Upper lobe of left lung (tissue), 4 donors: ENCODE measurements at regions not wholly inside any gene's neighbourhood (a gene's known extent, or its start where the extent isn't known, plus 50 kb on each side); places are given as distances from the start of the nearest gene placed in this dataset.
"Not testable (repeated sequence)": the region's sequence is repeated elsewhere in the genome, so short reads cannot be mapped to it uniquely, and the experiment has no call there.

Experiments used
- POLR2A ChIP-seq, 4 donors: fragments of 450-650 bp; IDR thresholded peaks; one replicate each; pipeline ENCODE4 v1.5.1; 2016 to 2017; ENCODE audit warnings: antibody characterized with exemption in 4 of 4, mild to moderate bottlenecking in 2 of 4
- POLR2AphosphoS5 ChIP-seq, 2 donors: sonication (generic); formaldehyde crosslinking; IDR thresholded peaks; one replicate each; pipeline ENCODE4 v1.5.1; 2017; ENCODE audit warnings: antibody characterized with exemption in 2 of 2
- TF ChIP-seq, protein P1 (sequence below), 6 experiments: fragments of 450-650 bp in 4 of 6; fragments of 200-600 bp in 2 of 6; sonication (generic) in 2 of 6; IDR thresholded peaks; one replicate each; pipeline ENCODE4 v1.5.1; 2016 to 2019; ENCODE audit warnings: antibody characterized with exemption in 6 of 6

DNA sequence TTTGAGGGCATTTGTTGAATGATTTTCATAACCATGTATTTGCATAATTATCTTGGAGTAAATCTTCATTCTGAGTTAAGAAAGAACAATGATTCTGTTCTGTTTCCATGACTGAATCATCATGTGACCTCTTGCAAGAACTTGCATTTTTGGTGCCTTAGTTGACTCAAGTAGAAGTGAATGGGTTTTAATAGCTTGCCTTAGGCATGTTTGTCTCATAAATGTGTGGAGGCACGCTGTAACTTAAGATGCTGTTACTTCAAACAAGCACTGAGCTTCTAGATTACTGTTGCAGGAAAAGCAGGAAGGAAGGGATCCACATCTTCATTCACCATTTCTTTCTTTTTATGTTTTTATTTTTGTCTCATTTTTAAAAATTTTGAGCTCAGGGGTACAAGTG is 875.8 kb downstream of the PRIM2 start:
- TF ChIP-seq, protein P1, sequence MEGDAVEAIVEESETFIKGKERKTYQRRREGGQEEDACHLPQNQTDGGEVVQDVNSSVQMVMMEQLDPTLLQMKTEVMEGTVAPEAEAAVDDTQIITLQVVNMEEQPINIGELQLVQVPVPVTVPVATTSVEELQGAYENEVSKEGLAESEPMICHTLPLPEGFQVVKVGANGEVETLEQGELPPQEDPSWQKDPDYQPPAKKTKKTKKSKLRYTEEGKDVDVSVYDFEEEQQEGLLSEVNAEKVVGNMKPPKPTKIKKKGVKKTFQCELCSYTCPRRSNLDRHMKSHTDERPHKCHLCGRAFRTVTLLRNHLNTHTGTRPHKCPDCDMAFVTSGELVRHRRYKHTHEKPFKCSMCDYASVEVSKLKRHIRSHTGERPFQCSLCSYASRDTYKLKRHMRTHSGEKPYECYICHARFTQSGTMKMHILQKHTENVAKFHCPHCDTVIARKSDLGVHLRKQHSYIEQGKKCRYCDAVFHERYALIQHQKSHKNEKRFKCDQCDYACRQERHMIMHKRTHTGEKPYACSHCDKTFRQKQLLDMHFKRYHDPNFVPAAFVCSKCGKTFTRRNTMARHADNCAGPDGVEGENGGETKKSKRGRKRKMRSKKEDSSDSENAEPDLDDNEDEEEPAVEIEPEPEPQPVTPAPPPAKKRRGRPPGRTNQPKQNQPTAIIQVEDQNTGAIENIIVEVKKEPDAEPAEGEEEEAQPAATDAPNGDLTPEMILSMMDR (IDR thresholded peaks at IDR 0.05), result not testable (repeated sequence)
- TF ChIP-seq POLR2A, POLR2AphosphoS5 (IDR thresholded peaks at IDR 0.05): not testable (repeated sequence)
